GM18511 (cell line): ENCODE measurements at regions not wholly inside any gene's neighbourhood (a gene's known extent, or its start where the extent isn't known, plus 50 kb on each side); places are given as distances from the start of the nearest gene placed in this dataset.
"Not testable (repeated sequence)": the region's sequence is repeated elsewhere in the genome, so short reads cannot be mapped to it uniquely, and the experiment has no call there.

Experiments
- ATAC-seq: cut with Tn5 transposase; IDR thresholded peaks from one replicate; pipeline ENCODE4 v1.9.1; 2021; ENCODE audit warnings: mild to moderate bottlenecking, moderate library complexity; ENCODE audit not compliant: unreplicated experiment

- no peak for ATAC-seq
These were observed 224.4 kb downstream of the C7orf25 start for GRCh38 chr7:42687211-42688055.

- ATAC-seq = no peak
These were observed 225.2 kb downstream of the C7orf25 start for GRCh38 chr7:42686594-42687156.

- ATAC-seq = no peak
These were observed 226.0 kb downstream of the C7orf25 start for GRCh38 chr7:42685911-42686310.

DNA sequence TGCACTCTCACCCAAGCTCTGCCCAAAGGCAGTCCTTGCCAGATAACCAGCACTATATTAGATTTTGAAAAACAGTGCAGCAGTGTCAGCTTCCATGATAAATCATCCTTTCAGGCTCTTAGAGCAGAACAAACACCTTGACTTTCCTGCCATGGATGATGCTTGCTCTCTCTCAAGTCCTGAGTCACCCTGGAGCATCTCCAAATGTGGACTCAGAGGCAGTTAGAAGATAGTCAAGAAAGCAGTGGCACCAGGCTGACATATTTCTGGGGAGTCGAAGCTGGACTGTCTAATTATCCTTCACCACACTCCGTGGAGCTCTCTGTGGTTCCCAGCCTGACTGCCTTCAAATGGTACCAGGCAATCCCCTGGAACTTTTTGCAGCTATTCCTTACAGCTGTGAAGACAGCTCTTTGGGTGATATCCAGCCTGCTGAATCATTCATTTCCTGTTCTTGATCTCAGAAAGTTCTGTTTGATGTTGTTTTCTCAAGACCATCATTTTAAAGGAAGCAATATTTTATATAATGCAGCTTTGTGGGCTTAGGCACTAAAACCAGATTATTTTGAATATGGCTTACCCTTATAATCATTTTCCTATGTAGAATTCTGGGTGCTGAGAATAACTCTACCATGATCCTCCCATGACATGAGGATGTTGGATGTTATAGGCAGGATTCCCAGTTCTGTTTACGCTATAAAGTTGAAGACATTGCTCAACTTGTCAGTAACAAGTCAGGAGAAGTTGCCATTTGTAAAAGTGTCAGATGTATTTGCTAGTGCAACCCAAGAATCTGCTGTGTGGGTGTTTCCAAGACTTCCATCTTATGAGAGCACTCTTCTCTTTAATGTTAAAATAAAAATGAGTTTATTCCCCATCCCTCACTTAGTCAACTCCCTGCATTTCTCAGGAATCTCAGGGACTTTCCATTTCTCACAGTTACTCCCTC lies 233.8 kb downstream of the C7orf25 start:
- ATAC-seq = no peak

DNA sequence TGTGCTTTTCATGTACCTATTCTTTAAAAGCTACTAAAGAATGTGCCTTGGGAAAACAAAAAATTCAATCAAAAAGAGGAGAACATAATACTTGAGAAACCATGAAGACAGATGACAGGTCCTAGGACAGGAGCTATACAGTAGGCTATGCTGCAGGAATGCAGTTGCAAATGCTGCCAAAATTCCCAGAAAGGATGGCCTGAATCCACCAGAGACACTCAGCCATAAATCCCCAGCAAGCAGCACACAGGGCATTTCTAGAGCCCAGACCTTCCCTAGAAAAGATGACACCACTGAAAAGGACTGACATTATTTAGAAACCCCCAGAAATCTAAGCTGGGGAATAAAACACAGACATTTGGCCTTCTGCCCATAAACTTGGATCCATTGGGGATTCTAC lies 237.3 kb downstream of the C7orf25 start:
- no peak for ATAC-seq

DNA sequence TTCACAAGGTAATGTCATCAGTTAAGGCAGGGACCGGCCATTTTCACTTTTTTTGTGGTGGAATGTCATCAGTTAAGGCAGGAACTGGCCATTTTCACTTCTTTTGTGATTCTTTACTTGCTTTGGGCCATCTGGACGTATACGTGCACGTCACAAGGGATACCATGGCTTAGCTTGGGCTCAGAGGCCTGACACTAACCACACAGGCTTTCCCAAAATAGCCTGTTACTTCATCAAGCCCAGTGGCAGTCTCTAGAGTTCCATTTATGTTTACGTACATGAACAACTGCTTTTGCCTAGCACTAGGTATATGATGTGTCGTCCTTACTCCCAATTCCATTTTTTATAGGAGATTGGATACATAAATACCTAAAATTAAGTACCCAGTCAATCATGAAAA lies 237.9 kb downstream of the C7orf25 start:
- no peak for ATAC-seq

GRCh38 chr7:42672339-42672999 lies 239.4 kb downstream of the C7orf25 start:
- ATAC-seq = no peak

GRCh38 chr7:42671627-42672026 lies 240.2 kb downstream of the C7orf25 start:
- ATAC-seq = no peak

- ATAC-seq = no peak
These were observed 244.9 kb downstream of the C7orf25 start for GRCh38 chr7:42666994-42667393.

DNA sequence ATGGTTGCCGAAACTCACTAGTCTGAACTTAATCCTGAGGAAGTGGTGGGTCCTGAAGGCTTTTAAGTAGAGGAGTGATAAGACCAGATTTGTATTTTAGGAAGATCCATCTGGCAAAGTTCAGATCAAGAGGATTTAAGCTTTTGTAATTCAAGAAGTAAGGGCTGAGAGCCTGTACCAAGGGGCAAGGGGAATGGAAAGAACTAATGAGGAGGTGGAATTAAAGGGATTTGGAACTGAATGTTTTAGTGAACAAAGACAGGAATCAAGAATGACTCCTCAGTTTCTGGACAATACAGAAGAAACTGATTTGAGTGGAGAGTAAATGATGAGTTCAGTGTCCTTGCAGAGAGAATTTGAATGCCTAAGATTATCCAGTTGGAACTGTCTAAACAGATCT lies 249.0 kb downstream of the C7orf25 start:
- ATAC-seq = no peak

DNA sequence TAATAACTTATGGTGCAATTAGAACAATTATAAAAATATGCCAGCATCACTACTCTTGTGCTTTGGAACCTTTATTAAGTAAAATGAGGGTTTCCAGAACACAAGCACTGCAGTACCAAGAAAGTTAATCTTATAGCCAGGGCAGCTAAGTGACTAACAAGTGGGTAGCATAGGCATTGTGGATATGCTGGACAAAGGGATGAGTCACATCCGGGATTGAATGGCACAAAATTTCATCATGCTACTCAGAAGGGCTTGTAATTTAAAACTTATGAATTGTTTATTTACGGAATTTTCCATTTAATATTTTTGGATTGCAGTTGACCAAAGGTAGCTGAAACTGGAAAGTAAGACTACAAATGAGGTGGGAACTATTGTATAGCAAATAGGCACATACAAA lies 250.6 kb downstream of the C7orf25 start:
- ATAC-seq = no peak

GRCh38 chr7:42650701-42651100 lies 261.2 kb downstream of the C7orf25 start:
- ATAC-seq = no peak

DNA sequence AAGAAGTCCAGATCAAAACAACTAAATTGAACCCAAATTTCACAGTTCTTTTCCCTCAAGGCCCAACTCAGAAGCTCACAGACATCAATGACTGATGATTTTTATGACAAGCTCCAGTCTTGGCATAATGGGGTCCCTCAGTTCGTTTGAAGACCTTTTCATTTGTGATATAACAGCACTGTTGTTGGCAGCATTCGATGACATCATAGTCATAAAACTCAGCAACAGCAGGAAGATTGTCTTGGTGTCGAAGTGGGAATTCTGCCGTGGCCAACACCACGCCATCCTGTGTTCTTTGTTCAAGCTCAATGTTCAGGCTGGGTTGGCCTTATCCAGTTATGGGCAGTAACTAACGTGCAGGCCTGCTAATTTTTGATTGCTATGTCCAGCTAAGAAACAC lies 261.7 kb downstream of the C7orf25 start:
- ATAC-seq = no peak

- ATAC-seq = no peak
These were observed 266.0 kb downstream of the C7orf25 start for GRCh38 chr7:42645906-42646305.

DNA sequence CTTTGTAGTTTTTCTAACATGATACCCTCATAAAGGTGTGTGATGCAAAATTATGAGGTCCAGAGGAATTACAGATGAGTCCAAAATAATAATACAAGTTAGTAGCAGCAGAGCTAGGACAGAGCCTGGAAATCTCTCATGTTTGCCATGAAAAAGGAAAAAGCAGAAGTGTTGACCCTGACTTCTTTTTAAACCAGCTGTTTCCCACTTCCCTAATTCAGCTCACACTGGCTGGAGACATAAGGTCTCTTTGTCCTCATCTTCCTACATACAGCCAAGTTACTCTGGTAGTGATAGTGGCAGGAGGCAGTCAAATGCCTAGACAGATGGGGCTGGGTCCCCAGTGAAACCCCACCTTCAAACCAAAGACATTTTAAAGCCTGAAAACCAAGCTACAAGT lies 269.2 kb downstream of the C7orf25 start:
- ATAC-seq = no peak

- ATAC-seq = no peak
These were observed 271.9 kb downstream of the C7orf25 start for GRCh38 chr7:42639930-42640329.

DNA sequence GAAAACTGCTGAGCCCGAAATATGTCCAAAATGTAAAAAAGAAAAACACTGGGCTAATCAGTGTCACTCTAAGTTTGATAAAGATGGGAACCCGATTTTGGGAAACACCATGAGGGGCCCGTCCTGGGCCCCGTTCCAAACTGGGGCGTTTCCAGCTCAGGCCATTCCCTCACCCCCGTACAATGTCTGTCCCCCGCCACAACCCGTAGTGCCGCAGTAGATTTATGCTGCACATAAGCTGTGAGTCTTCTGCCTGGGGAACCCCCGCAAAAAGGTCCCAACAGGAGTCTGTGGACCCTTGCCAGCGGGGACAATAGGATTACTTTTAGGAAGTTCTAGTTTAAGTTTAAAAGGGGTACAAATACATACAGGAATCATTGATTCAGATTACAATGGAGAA lies 275.5 kb downstream of the C7orf25 start:
- ATAC-seq = not testable (repeated sequence)

- ATAC-seq = no peak
These were observed 283.8 kb downstream of the C7orf25 start for GRCh38 chr7:42628054-42628453.

GRCh38 chr7:42627626-42628025 lies 284.2 kb downstream of the C7orf25 start:
- no peak for ATAC-seq

- ATAC-seq = no peak
These were observed 284.8 kb downstream of the C7orf25 start for GRCh38 chr7:42627101-42627500.

- no peak for ATAC-seq
These were observed 286.4 kb downstream of the C7orf25 start for GRCh38 chr7:42625421-42625820.
